ENCODE measurements at regions not wholly inside any gene's neighbourhood (a gene's known extent, or its start where the extent isn't known, plus 50 kb on each side); places are given as distances from the start of the nearest gene placed in this dataset.
"Not testable (repeated sequence)": the region's sequence is repeated elsewhere in the genome, so short reads cannot be mapped to it uniquely, and the experiment has no call there.

DNA sequence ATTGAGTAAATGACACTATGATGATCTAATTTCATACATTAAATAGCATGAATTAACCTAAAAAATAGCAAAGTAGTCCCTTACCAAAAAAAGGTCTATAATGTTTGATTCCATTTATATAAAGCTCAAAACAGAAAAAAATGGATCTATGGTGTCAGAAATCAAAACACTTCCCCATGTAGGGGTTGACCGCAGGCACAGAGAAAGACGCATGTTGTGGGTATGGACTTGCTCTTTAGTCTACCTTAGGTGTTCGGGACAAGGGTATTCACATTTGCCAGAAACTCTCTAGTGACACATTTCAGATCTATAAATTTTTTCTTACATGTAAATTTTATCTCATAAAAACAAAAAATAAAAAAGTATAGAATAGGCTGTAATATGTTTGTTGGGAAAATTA lies 1262.9 kb downstream of the TMEM121 start:
- TF ChIP-seq POLR2A (IDR thresholded peaks at IDR 0.05) (no peak), EP300 (IDR thresholded peaks at IDR 0.05) (no peak), POLR2AphosphoS5 (IDR thresholded peaks at IDR 0.05) (no peak)
- TF ChIP-seq, protein P1, sequence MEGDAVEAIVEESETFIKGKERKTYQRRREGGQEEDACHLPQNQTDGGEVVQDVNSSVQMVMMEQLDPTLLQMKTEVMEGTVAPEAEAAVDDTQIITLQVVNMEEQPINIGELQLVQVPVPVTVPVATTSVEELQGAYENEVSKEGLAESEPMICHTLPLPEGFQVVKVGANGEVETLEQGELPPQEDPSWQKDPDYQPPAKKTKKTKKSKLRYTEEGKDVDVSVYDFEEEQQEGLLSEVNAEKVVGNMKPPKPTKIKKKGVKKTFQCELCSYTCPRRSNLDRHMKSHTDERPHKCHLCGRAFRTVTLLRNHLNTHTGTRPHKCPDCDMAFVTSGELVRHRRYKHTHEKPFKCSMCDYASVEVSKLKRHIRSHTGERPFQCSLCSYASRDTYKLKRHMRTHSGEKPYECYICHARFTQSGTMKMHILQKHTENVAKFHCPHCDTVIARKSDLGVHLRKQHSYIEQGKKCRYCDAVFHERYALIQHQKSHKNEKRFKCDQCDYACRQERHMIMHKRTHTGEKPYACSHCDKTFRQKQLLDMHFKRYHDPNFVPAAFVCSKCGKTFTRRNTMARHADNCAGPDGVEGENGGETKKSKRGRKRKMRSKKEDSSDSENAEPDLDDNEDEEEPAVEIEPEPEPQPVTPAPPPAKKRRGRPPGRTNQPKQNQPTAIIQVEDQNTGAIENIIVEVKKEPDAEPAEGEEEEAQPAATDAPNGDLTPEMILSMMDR (IDR thresholded peaks at IDR 0.05), result no peak

DNA sequence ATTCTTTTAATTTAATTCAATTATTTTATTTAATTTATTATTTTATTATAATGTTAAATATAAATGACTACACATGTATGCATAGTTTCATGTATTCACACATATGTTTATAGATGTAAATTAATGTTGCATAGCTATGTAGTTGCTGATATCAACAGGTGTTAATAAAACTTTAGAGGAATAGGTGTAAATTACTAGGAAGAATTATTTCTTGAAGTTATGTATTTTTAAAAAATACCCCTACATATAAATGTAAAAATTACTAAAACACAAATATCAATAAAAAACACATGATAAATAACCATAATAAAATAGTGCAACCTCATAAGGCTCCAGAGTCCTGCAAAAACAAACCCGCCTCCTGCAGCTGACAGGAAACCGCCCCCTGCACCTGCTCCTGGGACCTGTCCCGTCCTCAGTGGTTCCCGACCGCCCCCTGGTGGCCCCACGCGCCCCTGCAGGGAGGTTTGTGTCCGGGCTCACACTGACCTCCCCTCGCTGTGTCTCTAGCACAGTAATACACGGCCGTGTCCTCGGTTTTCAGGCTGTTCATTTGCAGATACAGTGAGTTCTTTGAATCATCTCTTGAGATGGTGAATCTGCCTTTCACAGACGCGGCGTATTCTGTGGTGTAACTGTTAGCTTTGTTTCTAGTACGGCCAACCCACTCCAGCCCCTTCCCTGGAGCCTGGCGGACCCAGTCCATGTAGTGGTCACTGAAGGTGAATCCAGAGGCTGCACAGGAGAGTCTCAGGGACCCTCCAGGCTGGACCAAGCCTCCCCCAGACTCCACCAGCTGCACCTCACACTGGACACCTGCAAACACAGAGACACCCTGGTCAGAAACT lies 1264.0 kb downstream of the TMEM121 start:
- Histone ChIP-seq H3K36me3 (no peaks in the 10 kb centered on the region), H3K4me3 (no peak overlapping the region), H3K27ac (no peak overlapping the region), H3K9me3 (no peaks in the 10 kb centered on the region), H3K4me1 (no peaks in the 10 kb centered on the region), H3K27me3 (peaks cover 3% of the 10 kb centered on the region)
- DNase-seq (ENCODE audit: low spot score in 2 of 2), result no peak
- WGBS, result 49% methylated on average over 17 of the region's 17 CpGs
- TF ChIP-seq, protein P1 (IDR thresholded peaks at IDR 0.05), result peak; percentile 14 to 53
- TF ChIP-seq EP300 (IDR thresholded peaks at IDR 0.05), result no peak

More for the DNA sequence above, 1262.9 kb downstream of the TMEM121 start:
- Histone ChIP-seq H3K27me3 (peaks cover 3% of the 10 kb centered on the region), H3K36me3 (no peaks in the 10 kb centered on the region), H3K4me3 (no peak overlapping the region), H3K27ac (no peak overlapping the region), H3K4me1 (no peaks in the 10 kb centered on the region), H3K9me3 (no peaks in the 10 kb centered on the region)
- 86% methylated on average over 3 of the region's 3 CpGs for WGBS
- no peak for DNase-seq (ENCODE audit: low spot score in 2 of 2)

DNA sequence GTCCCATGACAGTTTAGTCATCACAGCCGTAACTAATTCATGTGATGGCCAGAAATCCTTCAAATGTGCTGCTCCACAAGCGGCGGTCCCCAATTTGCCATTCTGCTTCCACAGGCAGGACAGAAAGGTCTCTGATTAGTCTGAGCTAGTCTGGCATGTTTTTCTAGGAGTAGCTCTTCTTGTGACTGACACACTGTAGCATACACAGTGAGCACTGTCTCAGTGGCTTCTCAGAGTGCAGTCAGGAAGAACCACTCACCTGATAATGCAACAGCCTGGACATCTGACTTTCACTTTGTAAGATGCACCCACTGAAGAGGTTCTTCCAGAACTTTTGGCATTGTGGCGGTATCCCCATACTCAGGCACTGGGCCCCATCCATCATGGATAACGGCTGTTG lies 1266.2 kb downstream of the TMEM121 start:
- Histone ChIP-seq H3K4me1 (no peaks in the 10 kb centered on the region), H3K27me3 (peaks cover 3% of the 10 kb centered on the region)
- 75% methylated on average over 5 of the region's 5 CpGs for WGBS

DNA sequence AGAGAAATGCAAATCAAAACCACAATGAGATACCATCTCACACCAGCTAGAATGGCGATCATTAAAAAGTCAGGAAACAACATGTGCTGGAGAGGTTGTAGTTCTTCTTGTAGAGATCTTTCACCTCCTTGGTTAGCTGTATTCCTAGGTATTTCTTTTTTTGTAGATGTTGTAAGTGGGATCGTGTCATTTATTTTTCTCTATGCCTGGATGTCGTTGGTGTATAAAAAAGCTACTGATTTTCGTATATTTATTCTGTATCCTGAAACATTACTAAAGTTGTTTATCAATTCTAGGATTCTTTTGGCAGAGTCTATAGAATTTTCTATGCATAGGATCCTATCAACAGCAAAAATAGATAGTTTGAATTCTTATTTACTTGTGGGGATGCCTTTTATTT lies 1271.8 kb downstream of the TMEM121 start:
- H3K9me3 ChIP-seq; H3K4me3 ChIP-seq; H3K4me1 ChIP-seq; DNase-seq (ENCODE audit: low spot score in 2 of 2); H3K27ac ChIP-seq; H3K36me3 ChIP-seq: not testable (repeated sequence)
- WGBS, result 64% methylated on average over 4 of the region's 4 CpGs
- peaks cover 12% of the 10 kb centered on the region for H3K27me3 ChIP-seq

More for the DNA sequence above, 1266.2 kb downstream of the TMEM121 start:
- Histone ChIP-seq H3K4me3 (no peak overlapping the region), H3K36me3 (no peaks in the 10 kb centered on the region), H3K27ac (no peak overlapping the region), H3K9me3 (no peaks in the 10 kb centered on the region)
- no peak for DNase-seq (ENCODE audit: low spot score in 2 of 2)
- TF ChIP-seq EP300 (IDR thresholded peaks at IDR 0.05) (no peak), POLR2A (IDR thresholded peaks at IDR 0.05) (no peak), POLR2AphosphoS5 (IDR thresholded peaks at IDR 0.05) (no peak)

DNA sequence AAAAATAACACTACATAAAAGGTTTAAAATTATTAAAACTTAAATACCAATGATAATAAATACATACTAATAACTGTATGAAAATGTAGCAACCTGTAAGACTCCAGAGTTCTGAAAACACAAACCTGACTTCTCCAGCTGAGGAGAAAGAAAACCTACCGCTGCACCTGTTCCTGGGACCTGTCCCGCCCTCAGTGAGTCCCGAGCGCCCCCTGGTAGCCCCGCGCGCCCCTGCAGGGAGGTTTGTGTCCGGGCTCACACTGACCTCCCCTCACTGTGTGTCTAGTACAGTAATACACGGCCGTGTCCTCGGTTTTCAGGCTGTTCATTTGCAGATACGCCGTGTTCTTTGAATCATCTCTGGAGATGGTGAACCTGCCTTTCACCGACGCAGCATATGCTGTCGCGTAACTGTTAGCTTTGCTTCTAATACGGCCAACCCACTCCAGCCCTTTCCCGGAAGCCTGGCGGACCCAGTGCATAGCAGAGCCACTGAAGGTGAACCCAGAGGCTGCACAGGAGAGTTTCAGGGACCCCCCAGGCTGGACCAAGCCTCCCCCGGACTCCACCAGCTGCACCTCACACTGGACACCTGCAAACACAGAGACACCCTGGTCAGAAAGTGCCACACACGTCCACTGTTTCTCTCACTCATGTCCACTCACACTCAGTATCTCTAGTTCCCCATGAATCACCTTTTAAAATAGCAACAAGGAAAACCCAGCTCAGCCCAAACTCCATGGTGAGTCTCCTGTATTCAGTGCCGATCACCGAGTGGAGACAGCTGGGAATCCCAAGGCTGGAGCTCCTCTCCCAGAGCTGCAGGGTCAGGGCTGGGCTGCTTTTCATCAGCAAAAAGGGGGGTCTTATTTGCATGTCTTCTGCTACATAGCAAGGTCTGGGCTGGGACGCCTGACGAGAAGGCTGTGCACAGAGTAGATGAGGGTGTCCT lies 1276.3 kb downstream of the TMEM121 start:
- H3K27me3 ChIP-seq, result peaks cover 14% of the 10 kb centered on the region
- no peaks in the 10 kb centered on the region for H3K36me3 ChIP-seq

More for the DNA sequence above, 1276.3 kb downstream of the TMEM121 start:
- 63% methylated on average over 26 of the region's 26 CpGs for WGBS
- no peaks in the 10 kb centered on the region for H3K4me1 ChIP-seq
- H3K9me3 ChIP-seq, result no peaks in the 10 kb centered on the region
- DNase-seq (ENCODE audit: low spot score in 2 of 2), result no peak
- H3K4me3 ChIP-seq, result no peak overlapping the region
- TF ChIP-seq, protein P1 (IDR thresholded peaks at IDR 0.05), result no peak
- TF ChIP-seq POLR2A (IDR thresholded peaks at IDR 0.05), result no peak
- no peak for TF ChIP-seq POLR2AphosphoS5 (IDR thresholded peaks at IDR 0.05)
- TF ChIP-seq EP300 (IDR thresholded peaks at IDR 0.05), result no peak
- H3K27ac ChIP-seq, result no peak overlapping the region
